ENCODE measurements at regions not wholly inside any gene's neighbourhood (a gene's known extent, or its start where the extent isn't known, plus 50 kb on each side); places are given as distances from the start of the nearest gene placed in this dataset.
A peak's percentile ranks its signal among the peaks of the same experiment; 100 is the strongest.

DNA sequence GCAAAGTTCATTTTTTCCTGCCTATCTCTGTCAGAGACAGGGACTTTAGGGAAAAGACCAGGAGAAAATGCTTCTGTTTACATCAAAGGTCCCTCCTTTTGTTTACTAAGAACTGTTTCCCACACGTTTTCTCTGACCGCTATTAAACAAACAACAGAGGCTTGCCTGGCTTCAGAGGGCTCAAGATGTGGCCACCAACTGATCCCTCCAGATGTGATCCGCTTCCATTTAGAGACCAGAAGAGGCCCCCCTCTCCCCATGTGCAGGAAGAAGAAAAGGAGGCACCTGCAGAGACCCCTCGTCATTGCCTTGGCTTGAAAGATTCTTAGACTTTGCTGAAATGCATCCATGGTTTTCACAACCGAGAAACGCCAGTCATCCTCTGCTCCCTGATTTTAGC, 217.9 kb upstream of the PWP1 start:
- POLR2A ChIA-PET, result no interaction called here
- no peak for FAIRE-seq
- H3K36me3 ChIP-seq (replicated peaks in 1 of 2; ENCODE audit: control insufficient read depth in 1 of 2, insufficient read depth in 2 of 2, low read length in 2 of 2), result no peaks in the 10 kb centered on the region
- H3K4me2 ChIP-seq (ENCODE audit: low read depth, low read length), result no peak overlapping the region
- BruUV-seq (replicated peaks), result no TSS peak
- TF ChIP-seq BHLHE40 (IDR thresholded peaks at IDR 0.05; ENCODE audit: low read length) (peak; percentile 85), FOXP1 (IDR thresholded peaks at IDR 0.05) (no peak), FOXP1 (CRISPR knock-in tag; IDR thresholded peaks at IDR 0.05) (peak; percentile 41; the same call in 1 of the 2 replicates), STAG1 (CRISPR knock-in tag; IDR thresholded peaks at IDR 0.05) (peak; percentile 40; the same call in 1 of the 2 replicates), NFE2L2 (IDR thresholded peaks at IDR 0.05; ENCODE audit: low read length) (peak; percentile 23; the same call in 1 of the 2 replicates), JARID2 (CRISPR knock-in tag; IDR thresholded peaks at IDR 0.05; ENCODE audit: insufficient replicate concordance) (no peak)
- TF ChIP-seq, protein P1, sequence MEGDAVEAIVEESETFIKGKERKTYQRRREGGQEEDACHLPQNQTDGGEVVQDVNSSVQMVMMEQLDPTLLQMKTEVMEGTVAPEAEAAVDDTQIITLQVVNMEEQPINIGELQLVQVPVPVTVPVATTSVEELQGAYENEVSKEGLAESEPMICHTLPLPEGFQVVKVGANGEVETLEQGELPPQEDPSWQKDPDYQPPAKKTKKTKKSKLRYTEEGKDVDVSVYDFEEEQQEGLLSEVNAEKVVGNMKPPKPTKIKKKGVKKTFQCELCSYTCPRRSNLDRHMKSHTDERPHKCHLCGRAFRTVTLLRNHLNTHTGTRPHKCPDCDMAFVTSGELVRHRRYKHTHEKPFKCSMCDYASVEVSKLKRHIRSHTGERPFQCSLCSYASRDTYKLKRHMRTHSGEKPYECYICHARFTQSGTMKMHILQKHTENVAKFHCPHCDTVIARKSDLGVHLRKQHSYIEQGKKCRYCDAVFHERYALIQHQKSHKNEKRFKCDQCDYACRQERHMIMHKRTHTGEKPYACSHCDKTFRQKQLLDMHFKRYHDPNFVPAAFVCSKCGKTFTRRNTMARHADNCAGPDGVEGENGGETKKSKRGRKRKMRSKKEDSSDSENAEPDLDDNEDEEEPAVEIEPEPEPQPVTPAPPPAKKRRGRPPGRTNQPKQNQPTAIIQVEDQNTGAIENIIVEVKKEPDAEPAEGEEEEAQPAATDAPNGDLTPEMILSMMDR (CRISPR knock-in tag; IDR thresholded peaks at IDR 0.05), result peak; percentile 43; the same call in 1 of the 2 replicates
- TF ChIP-seq, protein P2, sequence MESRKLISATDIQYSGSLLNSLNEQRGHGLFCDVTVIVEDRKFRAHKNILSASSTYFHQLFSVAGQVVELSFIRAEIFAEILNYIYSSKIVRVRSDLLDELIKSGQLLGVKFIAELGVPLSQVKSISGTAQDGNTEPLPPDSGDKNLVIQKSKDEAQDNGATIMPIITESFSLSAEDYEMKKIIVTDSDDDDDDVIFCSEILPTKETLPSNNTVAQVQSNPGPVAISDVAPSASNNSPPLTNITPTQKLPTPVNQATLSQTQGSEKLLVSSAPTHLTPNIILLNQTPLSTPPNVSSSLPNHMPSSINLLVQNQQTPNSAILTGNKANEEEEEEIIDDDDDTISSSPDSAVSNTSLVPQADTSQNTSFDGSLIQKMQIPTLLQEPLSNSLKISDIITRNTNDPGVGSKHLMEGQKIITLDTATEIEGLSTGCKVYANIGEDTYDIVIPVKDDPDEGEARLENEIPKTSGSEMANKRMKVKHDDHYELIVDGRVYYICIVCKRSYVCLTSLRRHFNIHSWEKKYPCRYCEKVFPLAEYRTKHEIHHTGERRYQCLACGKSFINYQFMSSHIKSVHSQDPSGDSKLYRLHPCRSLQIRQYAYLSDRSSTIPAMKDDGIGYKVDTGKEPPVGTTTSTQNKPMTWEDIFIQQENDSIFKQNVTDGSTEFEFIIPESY (CRISPR knock-in tag; IDR thresholded peaks at IDR 0.05), result peak; percentile 89
- TF ChIP-seq, protein P3, sequence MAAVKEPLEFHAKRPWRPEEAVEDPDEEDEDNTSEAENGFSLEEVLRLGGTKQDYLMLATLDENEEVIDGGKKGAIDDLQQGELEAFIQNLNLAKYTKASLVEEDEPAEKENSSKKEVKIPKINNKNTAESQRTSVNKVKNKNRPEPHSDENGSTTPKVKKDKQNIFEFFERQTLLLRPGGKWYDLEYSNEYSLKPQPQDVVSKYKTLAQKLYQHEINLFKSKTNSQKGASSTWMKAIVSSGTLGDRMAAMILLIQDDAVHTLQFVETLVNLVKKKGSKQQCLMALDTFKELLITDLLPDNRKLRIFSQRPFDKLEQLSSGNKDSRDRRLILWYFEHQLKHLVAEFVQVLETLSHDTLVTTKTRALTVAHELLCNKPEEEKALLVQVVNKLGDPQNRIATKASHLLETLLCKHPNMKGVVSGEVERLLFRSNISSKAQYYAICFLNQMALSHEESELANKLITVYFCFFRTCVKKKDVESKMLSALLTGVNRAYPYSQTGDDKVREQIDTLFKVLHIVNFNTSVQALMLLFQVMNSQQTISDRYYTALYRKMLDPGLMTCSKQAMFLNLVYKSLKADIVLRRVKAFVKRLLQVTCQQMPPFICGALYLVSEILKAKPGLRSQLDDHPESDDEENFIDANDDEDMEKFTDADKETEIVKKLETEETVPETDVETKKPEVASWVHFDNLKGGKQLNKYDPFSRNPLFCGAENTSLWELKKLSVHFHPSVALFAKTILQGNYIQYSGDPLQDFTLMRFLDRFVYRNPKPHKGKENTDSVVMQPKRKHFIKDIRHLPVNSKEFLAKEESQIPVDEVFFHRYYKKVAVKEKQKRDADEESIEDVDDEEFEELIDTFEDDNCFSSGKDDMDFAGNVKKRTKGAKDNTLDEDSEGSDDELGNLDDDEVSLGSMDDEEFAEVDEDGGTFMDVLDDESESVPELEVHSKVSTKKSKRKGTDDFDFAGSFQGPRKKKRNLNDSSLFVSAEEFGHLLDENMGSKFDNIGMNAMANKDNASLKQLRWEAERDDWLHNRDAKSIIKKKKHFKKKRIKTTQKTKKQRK (IDR thresholded peaks at IDR 0.05; ENCODE audit: low read length), result no peak
- H3K79me2 ChIP-seq (ENCODE audit: insufficient read depth, low read length), result no peaks in the 10 kb centered on the region
- CTCF ChIA-PET (ENCODE audit: low intra/inter-chr PET ratio, low total read pairs), result interaction anchor here (1.3 kb wide), 1 partner anchor 140 kb away, joined by 3 read pairs; no protein-coding TSS in a partner anchor
- DNase-seq (ENCODE audit: low spot score), result no peak
- H3K27me3 ChIP-seq (ENCODE audit: control insufficient read depth in 1 of 2, insufficient read depth in 2 of 2, low read length in 2 of 2), result no peaks in the 10 kb centered on the region
- ATAC-seq, result peak; percentile 38; the same call in 1 of the 3 replicates
- intact Hi-C loops (cut with micrococcal nuclease; ENCODE audit: unreplicated experiment) (no loop called here), in situ Hi-C loops (cut with HindIII; ENCODE audit: extremely low pct_ligation_motif_present, low pct_unique_long_range_greater_than_20kb) (no loop called here)
- no peak overlapping the region for H2AFZ ChIP-seq (ENCODE audit: low read length)
- 0 out of 2 replicates have a peak, but pooled peaks cover 5% of the 10 kb centered on the region for H4K20me1 ChIP-seq (ENCODE audit: insufficient read depth, low read length)
- peaks cover 23% of the 10 kb centered on the region for H3K4me1 ChIP-seq (ENCODE audit: insufficient read depth, low read length)
- H3K27ac ChIP-seq (ENCODE audit: extremely low read length, insufficient read depth, low read length), result no peak overlapping the region
- 45% methylated on average over 6 of the region's 6 CpGs for WGBS (ENCODE audit: low lambda C conversion rate)
- no peak overlapping the region for H3K4me3 ChIP-seq (replicated peaks in 1 of 3; ENCODE audit: insufficient read depth in 1 of 3, low read depth in 2 of 3, low read length in 3 of 3)
- no peak overlapping the region for H3K9ac ChIP-seq (ENCODE audit: insufficient read depth, low read depth, low read length)
- no peaks in the 10 kb centered on the region for H3K9me3 ChIP-seq (ENCODE audit: low read length)
